Breast epithelium (tissue), 3 donors: ENCODE measurements at regions not wholly inside any gene's neighbourhood (a gene's known extent, or its start where the extent isn't known, plus 50 kb on each side); places are given as distances from the start of the nearest gene placed in this dataset.

Source experiments
- CTCF ChIP-seq, 3 donors: fragments of 450-650 bp; IDR thresholded peaks; one replicate each; pipeline ENCODE4 v1.5.1; 2016 to 2017; ENCODE audit warnings: antibody characterized with exemption in 3 of 3, mild to moderate bottlenecking in 3 of 3, moderate library complexity in 3 of 3
- POLR2AphosphoS5 ChIP-seq, 3 donors: sonication (generic); formaldehyde crosslinking; IDR thresholded peaks; one replicate each; pipeline ENCODE4 v1.6.1; 2017; ENCODE audit warnings: antibody characterized with exemption in 3 of 3

GRCh38 chr2:57497489-57498096 lies 549.0 kb upstream of the VRK2 start:
- TF ChIP-seq CTCF (IDR thresholded peaks at IDR 0.05), result peak; percentile 34 to 59 (median 49)
- TF ChIP-seq POLR2AphosphoS5 (IDR thresholded peaks at IDR 0.05), result no peak
